Lung (tissue), 11 donors: ENCODE measurements at regions not wholly inside any gene's neighbourhood (a gene's known extent, or its start where the extent isn't known, plus 50 kb on each side); places are given as distances from the start of the nearest gene placed in this dataset.

Source experiments
- ATAC-seq: fragments of 200-7000 bp; cut with Tn5 transposase; one replicate; pipeline ENCODE4 v1.9.1; 2020; ENCODE audit warnings: moderate number of reproducible peaks; ENCODE audit not compliant: insufficient read depth, low FRiP score
- DNase-seq, 3 donors: peaks; one replicate each; pipeline ENCODE4 v3.0.0-alpha.2; 2013 to 2017
- H3K27ac ChIP-seq, 2 donors: one replicate each; pipeline ENCODE4 v1.5.1; 2013; ENCODE audit warnings: mild to moderate bottlenecking in 2 of 2, moderate library complexity in 2 of 2, control low read depth in 1 of 2, inconsistent platforms in 1 of 2, low read depth in 1 of 2, low read length in 1 of 2
- H3K27me3 ChIP-seq, 3 donors: one replicate each; pipeline ENCODE4 v1.5.1; 2013; ENCODE audit warnings: low read length in 2 of 3; ENCODE audit not compliant: control insufficient read depth in 3 of 3, insufficient read depth in 3 of 3
- H3K36me3 ChIP-seq, 4 donors: one replicate each; pipeline ENCODE4 v1.5.1; 2013; ENCODE audit warnings: low read length in 4 of 4, mild to moderate bottlenecking in 1 of 4, moderate library complexity in 1 of 4; ENCODE audit not compliant: control insufficient read depth in 4 of 4, insufficient read depth in 4 of 4
- H3K4me1 ChIP-seq, 5 donors: one replicate each; pipeline ENCODE4 v1.5.1; 2013; ENCODE audit warnings: low read length in 5 of 5, mild to moderate bottlenecking in 2 of 5, moderate library complexity in 1 of 5; ENCODE audit not compliant: control insufficient read depth in 5 of 5, insufficient read depth in 5 of 5
- H3K4me3 ChIP-seq: one replicate; pipeline ENCODE4 v1.5.1; 2013; ENCODE audit warnings: mild to moderate bottlenecking, control low read depth, moderate library complexity
- H3K9ac ChIP-seq, 2 donors: one replicate each; pipeline ENCODE4 v1.5.1; 2013; ENCODE audit warnings: low read length in 2 of 2, control low read depth in 1 of 2; ENCODE audit not compliant: insufficient read depth in 1 of 2
- H3K9me3 ChIP-seq, 4 donors: one replicate each; pipeline ENCODE4 v1.5.1; 2013; ENCODE audit warnings: low read length in 3 of 4, mild to moderate bottlenecking in 1 of 4, moderate library complexity in 1 of 4; ENCODE audit not compliant: control insufficient read depth in 4 of 4, insufficient read depth in 3 of 4
- WGBS, 2 donors: extraction: QIAGEN DNeasy Blood & Tissue Kit; methylation state at CpG; one replicate each; pipeline ENCODE4 v1.1.7; 2013; 5-methylcytosine and 5-hydroxymethylcytosine counted together
- TF ChIP-seq, protein P1 (sequence below): IDR thresholded peaks from 2 replicates; pipeline ENCODE4 v1.5.1; 2012; ENCODE audit warnings: mild to moderate bottlenecking; ENCODE audit errors: control extremely low read depth, extremely low read depth
- donor health status: control.
- donor health status: control.
- donor health status: Bipolar disorder and iron deficiency.
- donor health status: healthy.
- donor health status: DM: yes; HTN: yes; CAD: no.

DNA sequence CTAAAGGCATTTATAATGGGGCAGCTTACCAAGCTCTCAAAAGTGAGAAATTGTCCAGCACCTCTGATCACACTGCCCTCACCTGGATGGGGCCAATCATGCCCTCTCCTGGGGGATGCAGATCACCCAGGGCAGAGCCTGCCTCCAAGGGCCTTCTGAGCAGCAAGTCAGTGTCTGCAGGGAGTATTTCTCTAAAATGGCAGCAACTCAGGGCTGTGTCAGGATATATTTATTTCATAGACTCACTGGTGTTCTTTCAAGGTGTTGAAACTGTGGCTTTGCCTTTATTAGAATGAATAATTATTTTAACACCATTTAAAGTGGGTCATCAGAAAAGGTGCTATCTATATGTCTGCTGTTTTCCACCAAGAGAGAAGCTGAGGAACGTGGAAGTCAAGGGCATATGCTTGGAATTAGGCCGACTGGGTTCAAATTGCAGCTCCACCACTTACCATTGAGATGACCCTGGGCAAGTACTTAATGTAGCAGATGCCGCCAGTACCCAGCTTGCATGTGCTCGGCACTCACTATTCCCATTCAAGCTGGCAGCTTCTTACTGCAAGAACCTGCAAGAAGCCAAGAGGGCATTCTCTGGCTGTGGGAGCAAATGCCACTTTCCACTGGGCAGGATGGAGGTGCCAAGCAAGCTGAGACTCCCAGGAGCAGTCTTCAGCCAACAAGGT lies 590.0 kb downstream of the BCOR start:
- TF ChIP-seq, protein P1, sequence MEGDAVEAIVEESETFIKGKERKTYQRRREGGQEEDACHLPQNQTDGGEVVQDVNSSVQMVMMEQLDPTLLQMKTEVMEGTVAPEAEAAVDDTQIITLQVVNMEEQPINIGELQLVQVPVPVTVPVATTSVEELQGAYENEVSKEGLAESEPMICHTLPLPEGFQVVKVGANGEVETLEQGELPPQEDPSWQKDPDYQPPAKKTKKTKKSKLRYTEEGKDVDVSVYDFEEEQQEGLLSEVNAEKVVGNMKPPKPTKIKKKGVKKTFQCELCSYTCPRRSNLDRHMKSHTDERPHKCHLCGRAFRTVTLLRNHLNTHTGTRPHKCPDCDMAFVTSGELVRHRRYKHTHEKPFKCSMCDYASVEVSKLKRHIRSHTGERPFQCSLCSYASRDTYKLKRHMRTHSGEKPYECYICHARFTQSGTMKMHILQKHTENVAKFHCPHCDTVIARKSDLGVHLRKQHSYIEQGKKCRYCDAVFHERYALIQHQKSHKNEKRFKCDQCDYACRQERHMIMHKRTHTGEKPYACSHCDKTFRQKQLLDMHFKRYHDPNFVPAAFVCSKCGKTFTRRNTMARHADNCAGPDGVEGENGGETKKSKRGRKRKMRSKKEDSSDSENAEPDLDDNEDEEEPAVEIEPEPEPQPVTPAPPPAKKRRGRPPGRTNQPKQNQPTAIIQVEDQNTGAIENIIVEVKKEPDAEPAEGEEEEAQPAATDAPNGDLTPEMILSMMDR, result no peak
- H3K4me3 ChIP-seq, result no peak overlapping the region
- ATAC-seq (no peak), DNase-seq (no peak)
- peaks cover 0 to 19% (median 6%) of the 10 kb centered on the region in 4 donors for H3K9me3 ChIP-seq
- H3K9ac ChIP-seq, result no peak overlapping the region
- H3K4me1 ChIP-seq, result peaks cover 0 to 5% (median 0%) of the 10 kb centered on the region in 5 donors
- WGBS, 2 donors, result 85 to 97% methylated on average over 4 of the region's 4 CpGs
- no peaks in the 10 kb centered on the region for H3K36me3 ChIP-seq
- H3K27ac ChIP-seq, result no peak overlapping the region
- peaks cover 0 to 11% (median 8%) of the 10 kb centered on the region in 3 donors for H3K27me3 ChIP-seq

DNA sequence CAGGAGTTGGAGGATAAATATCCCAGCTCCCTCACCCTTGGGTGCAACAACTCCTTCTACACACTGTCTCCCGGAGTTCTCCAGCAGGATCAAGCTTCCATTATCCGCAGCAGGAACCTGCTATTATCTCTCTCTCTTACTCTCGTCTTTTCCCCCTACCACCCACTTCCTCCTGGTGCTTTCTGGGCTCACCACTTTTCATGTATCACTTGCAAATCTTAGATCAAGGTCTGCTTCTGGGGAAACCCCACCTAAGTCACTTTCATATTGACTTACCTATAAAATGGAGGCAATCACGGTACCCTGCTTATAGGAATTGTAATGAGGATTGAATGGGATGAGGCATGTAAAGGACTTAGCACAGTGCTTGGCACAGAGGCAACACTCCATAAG lies 589.5 kb downstream of the BCOR start:
- DNase-seq, result no peak
- TF ChIP-seq, protein P1, result no peak
- H3K4me3 ChIP-seq, result no peak overlapping the region
- no peak overlapping the region for H3K9ac ChIP-seq
- peaks cover 0 to 5% (median 0%) of the 10 kb centered on the region in 5 donors for H3K4me1 ChIP-seq
- H3K27me3 ChIP-seq, result peaks cover 0 to 9% (median 8%) of the 10 kb centered on the region in 3 donors
- no peak for ATAC-seq
- peaks cover 0 to 22% (median 6%) of the 10 kb centered on the region in 4 donors for H3K9me3 ChIP-seq
- H3K27ac ChIP-seq, result no peak overlapping the region
- WGBS, 2 donors, result 84 to 91% methylated on average over 4 of the region's 4 CpGs
- no peaks in the 10 kb centered on the region for H3K36me3 ChIP-seq

- Histone ChIP-seq H3K36me3 (no peaks in the 10 kb centered on the region), H3K4me1 (peaks cover 0 to 5% (median 2%) of the 10 kb centered on the region in 5 donors), H3K27ac (no peak overlapping the region), H3K27me3 (peaks cover 0 to 11% (median 3%) of the 10 kb centered on the region in 3 donors), H3K9me3 (peaks cover 0 to 25% (median 6%) of the 10 kb centered on the region in 4 donors), H3K4me3 (no peak overlapping the region), H3K9ac (no peak overlapping the region)
- DNase-seq (no peak), ATAC-seq (no peak)
- 85 to 86% methylated on average over 1 of the region's 1 CpG for WGBS, 2 donors
- TF ChIP-seq, protein P1, result no peak
Measured at GRCh38 chrX:39509157-39509556, 588.6 kb downstream of the BCOR start.
